PFSK-1 (cell line): ENCODE measurements at regions not wholly inside any gene's neighbourhood (a gene's known extent, or its start where the extent isn't known, plus 50 kb on each side); places are given as distances from the start of the nearest gene placed in this dataset.

ENCODE experiments used
- POLR2AphosphoS5 ChIP-seq: IDR thresholded peaks from 2 replicates; pipeline ENCODE4 v1.6.1; 2012; ENCODE audit warnings: low read depth, mild to moderate bottlenecking, control low read depth, low read length, moderate library complexity
- SIN3A ChIP-seq: IDR thresholded peaks from 2 replicates; pipeline ENCODE4 v1.6.1; 2012; ENCODE audit warnings: mild to moderate bottlenecking, low read length, moderate library complexity, borderline replicate concordance; ENCODE audit not compliant: insufficient read depth
- TAF1 ChIP-seq: IDR thresholded peaks from 2 replicates; pipeline ENCODE4 v1.6.1; 2012; ENCODE audit warnings: low read length, control low read depth, borderline replicate concordance; ENCODE audit not compliant: insufficient read depth

DNA sequence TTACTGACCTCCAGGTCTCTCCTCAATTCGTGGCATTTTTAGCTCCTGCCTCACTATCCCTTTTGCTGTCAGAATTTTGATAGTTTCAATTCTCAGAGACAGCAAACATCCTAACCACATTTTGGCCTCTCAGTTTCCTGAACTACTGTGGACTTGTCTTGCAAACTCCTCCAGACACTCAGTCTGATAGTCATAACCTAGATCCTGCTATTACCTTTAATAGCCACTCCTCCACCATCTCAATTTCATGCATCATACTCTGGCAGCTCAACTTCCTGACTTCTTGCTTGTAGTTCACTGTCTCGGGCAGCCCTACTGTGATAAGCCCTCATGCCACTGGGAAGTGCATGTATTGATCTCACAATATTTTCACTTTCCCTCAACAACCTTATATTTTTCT lies 481.8 kb upstream of the CDH18 start:
- TF ChIP-seq SIN3A, result no peak
- no peak for TF ChIP-seq TAF1
- TF ChIP-seq POLR2AphosphoS5, result no peak
